HG02759 (cell line): ENCODE measurements at regions not wholly inside any gene's neighbourhood (a gene's known extent, or its start where the extent isn't known, plus 50 kb on each side); places are given as distances from the start of the nearest gene placed in this dataset.
"Not testable (repeated sequence)": the region's sequence is repeated elsewhere in the genome, so short reads cannot be mapped to it uniquely, and the experiment has no call there.

Experiments
- ATAC-seq: cut with Tn5 transposase; IDR thresholded peaks from one replicate; pipeline ENCODE4 v1.9.1; 2021; ENCODE audit warnings: mild to moderate bottlenecking, moderate library complexity; ENCODE audit not compliant: unreplicated experiment

- no peak for ATAC-seq
These were observed 157.3 kb upstream of the CHAC2 start for GRCh38 chr2:53610260-53610659.

- ATAC-seq, result no peak
These were observed 158.1 kb upstream of the CHAC2 start for GRCh38 chr2:53609551-53609950.

- no peak for ATAC-seq
These were observed 159.3 kb upstream of the CHAC2 start for GRCh38 chr2:53608293-53608692.

- ATAC-seq, result no peak
These were observed 166.8 kb upstream of the CHAC2 start for GRCh38 chr2:53600815-53601214.

- ATAC-seq, result not testable (repeated sequence)
These were observed 180.6 kb upstream of the CHAC2 start for GRCh38 chr2:53586733-53587612.

GRCh38 chr2:53584986-53585385 lies 182.6 kb upstream of the CHAC2 start:
- ATAC-seq, result no peak

- ATAC-seq, result no peak
These were observed 184.0 kb upstream of the CHAC2 start for GRCh38 chr2:53583583-53583982.

GRCh38 chr2:53582556-53582955 lies 185.0 kb upstream of the CHAC2 start:
- no peak for ATAC-seq

- no peak for ATAC-seq
These were observed 191.4 kb upstream of the CHAC2 start for GRCh38 chr2:53576166-53576565.

GRCh38 chr2:53575721-53576124 lies 191.9 kb upstream of the CHAC2 start:
- no peak for ATAC-seq

- no peak for ATAC-seq
These were observed 194.9 kb upstream of the CHAC2 start for GRCh38 chr2:53572696-53573095.

- no peak for ATAC-seq
These were observed 197.5 kb upstream of the CHAC2 start for GRCh38 chr2:53569957-53570727.

- no peak for ATAC-seq
These were observed 199.1 kb upstream of the CHAC2 start for GRCh38 chr2:53568469-53568868.

- ATAC-seq, result no peak
These were observed 200.5 kb upstream of the CHAC2 start for GRCh38 chr2:53567073-53567472.

GRCh38 chr2:53562407-53562806 lies 205.2 kb upstream of the CHAC2 start:
- ATAC-seq, result no peak

- no peak for ATAC-seq
These were observed 206.4 kb upstream of the CHAC2 start for GRCh38 chr2:53561155-53561554.

- no peak for ATAC-seq
These were observed 208.2 kb upstream of the CHAC2 start for GRCh38 chr2:53559302-53559966.

- no peak for ATAC-seq
These were observed 208.7 kb upstream of the CHAC2 start for GRCh38 chr2:53558867-53559266.

- no peak for ATAC-seq
These were observed 218.1 kb upstream of the CHAC2 start for GRCh38 chr2:53549497-53549896.

- no peak for ATAC-seq
These were observed 222.0 kb upstream of the CHAC2 start for GRCh38 chr2:53545604-53546003.

- no peak for ATAC-seq
These were observed 222.6 kb upstream of the CHAC2 start for GRCh38 chr2:53544871-53545558.
